GM23338 (cell line): ENCODE measurements at regions not wholly inside any gene's neighbourhood (a gene's known extent, or its start where the extent isn't known, plus 50 kb on each side); places are given as distances from the start of the nearest gene placed in this dataset.

Source experiments
- CTCF ChIP-seq, 2 experiments: fragments of 200-600 bp in 1 of 2; sonication (generic) in 1 of 2; conservative IDR thresholded peaks; 2 replicates each; pipeline versions ENCODE4 v1.5.1 to v1.6.1; 2016 to 2017; ENCODE audit warnings: antibody characterized with exemption in 2 of 2, low read depth in 2 of 2, mild to moderate bottlenecking in 2 of 2, moderate library complexity in 1 of 2
- EZH2 ChIP-seq: fragments of 200-600 bp; sonication (generic); IDR thresholded peaks from one replicate; pipeline ENCODE4 v1.8.0; 2017; ENCODE audit warnings: antibody characterized with exemption, mild to moderate bottlenecking, low read depth; ENCODE audit not compliant: unreplicated experiment
- EZH2phosphoT487 ChIP-seq: fragments of 200-600 bp; sonication (generic); IDR thresholded peaks from one replicate; pipeline ENCODE4 v1.8.1; 2018; ENCODE audit warnings: antibody characterized with exemption; ENCODE audit not compliant: unreplicated experiment
- JUNB ChIP-seq: IDR thresholded peaks from one replicate; pipeline ENCODE4 v1.6.1; 2016; ENCODE audit warnings: antibody characterized with exemption; ENCODE audit not compliant: unreplicated experiment
- NANOG ChIP-seq: IDR thresholded peaks from 2 replicates; pipeline ENCODE4 v1.6.1; 2016; ENCODE audit warnings: antibody characterized with exemption, borderline replicate concordance
- POLR2AphosphoS5 ChIP-seq: IDR thresholded peaks from 2 replicates; pipeline ENCODE4 v1.6.1; 2016; ENCODE audit warnings: antibody characterized with exemption, low read depth
- REST ChIP-seq: IDR thresholded peaks from one replicate; pipeline ENCODE4 v1.6.1; 2018; ENCODE audit warnings: antibody characterized with exemption; ENCODE audit not compliant: unreplicated experiment
- STAT1 ChIP-seq: IDR thresholded peaks from one replicate; pipeline ENCODE4 v1.6.1; 2016; ENCODE audit warnings: antibody characterized with exemption; ENCODE audit not compliant: unreplicated experiment
- ZNF114 ChIP-seq: fragments of 250-450 bp; sonication (Bioruptor Pico); IDR thresholded peaks from 2 replicates; pipeline ENCODE4 v1.5.0; 2020; ENCODE audit warnings: mild to moderate bottlenecking, moderate library complexity
- ZNF331 ChIP-seq: fragments of 250-450 bp; sonication (Bioruptor Pico); IDR thresholded peaks from 2 replicates; pipeline ENCODE4 v1.5.0; 2020; ENCODE audit warnings: low read depth, mild to moderate bottlenecking, moderate library complexity
- ZNF462 ChIP-seq: fragments of 250-450 bp; sonication (Bioruptor Pico); IDR thresholded peaks from 2 replicates; pipeline ENCODE4 v1.5.0; 2020; ENCODE audit warnings: mild to moderate bottlenecking, moderate library complexity
- TF ChIP-seq, protein P1 (sequence below): IDR thresholded peaks from 2 replicates; pipeline ENCODE4 v1.6.1; 2016; ENCODE audit warnings: antibody characterized with exemption

DNA sequence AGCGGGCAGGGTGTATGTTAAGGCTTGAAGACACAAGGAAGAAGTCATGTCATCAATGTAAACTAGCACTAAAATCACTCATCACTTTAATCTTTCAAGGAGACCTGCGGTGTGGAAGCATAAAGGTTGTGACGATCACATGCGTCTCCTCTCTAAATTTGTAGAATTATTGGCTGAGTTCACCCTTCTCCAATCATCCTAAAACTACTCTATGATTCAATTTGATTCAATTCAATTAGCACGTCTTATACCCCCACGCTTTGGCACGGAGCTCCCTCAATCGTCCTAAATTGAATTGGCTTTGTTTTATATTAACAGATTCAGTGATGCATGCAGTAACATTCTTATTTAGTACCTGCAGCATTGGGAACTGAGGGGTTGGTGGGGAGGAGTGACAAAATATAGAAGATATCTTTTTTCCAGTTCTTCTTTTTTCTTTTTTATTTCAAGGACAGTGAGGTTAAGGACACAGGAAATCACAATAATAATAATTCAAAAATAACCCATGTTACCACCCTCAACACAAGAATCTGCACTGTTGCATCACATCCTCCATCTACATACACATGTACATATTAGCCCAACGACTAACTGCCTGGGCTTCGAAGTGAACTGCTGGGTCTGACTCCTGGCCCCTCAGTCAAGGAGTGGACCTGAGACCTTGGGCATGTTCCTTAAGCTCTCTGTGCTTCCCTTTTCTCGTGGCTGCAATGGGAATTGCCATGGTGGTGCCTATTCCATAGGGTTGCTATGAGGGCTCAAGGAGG, 86.5 kb downstream of the LSM5 start:
- no peak for TF ChIP-seq CTCF (conservative IDR thresholded peaks at IDR 0.05; ENCODE audit: low read depth in 2 of 2)
- no peak for TF ChIP-seq POLR2AphosphoS5
- no peak for TF ChIP-seq REST
- no peak for TF ChIP-seq EZH2
- no peak for TF ChIP-seq EZH2phosphoT487
- TF ChIP-seq ZNF331 = no peak
- TF ChIP-seq JUNB = no peak
- no peak for TF ChIP-seq ZNF114 (CRISPR knock-in tag)
- TF ChIP-seq STAT1 = no peak
- TF ChIP-seq NANOG = no peak
- TF ChIP-seq ZNF462 (CRISPR knock-in tag) = no peak
- TF ChIP-seq, protein P1, sequence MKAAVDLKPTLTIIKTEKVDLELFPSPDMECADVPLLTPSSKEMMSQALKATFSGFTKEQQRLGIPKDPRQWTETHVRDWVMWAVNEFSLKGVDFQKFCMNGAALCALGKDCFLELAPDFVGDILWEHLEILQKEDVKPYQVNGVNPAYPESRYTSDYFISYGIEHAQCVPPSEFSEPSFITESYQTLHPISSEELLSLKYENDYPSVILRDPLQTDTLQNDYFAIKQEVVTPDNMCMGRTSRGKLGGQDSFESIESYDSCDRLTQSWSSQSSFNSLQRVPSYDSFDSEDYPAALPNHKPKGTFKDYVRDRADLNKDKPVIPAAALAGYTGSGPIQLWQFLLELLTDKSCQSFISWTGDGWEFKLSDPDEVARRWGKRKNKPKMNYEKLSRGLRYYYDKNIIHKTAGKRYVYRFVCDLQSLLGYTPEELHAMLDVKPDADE = no peak
